D721Med (cell line): ENCODE measurements at regions not wholly inside any gene's neighbourhood (a gene's known extent, or its start where the extent isn't known, plus 50 kb on each side); places are given as distances from the start of the nearest gene placed in this dataset.

Source experiments
- DNase-seq: peaks from one replicate; pipeline ENCODE4 v3.0.0; 2011; ENCODE audit warnings: low spot score; ENCODE audit not compliant: insufficient read length
- FAIRE-seq: peaks from 2 replicates; lab custom pipeline; 2011; peaks lifted over from hg19 to GRCh38; lab: Jason Lieb, UNC
- CTCF ChIP-seq: IDR thresholded peaks from 2 replicates; pipeline ENCODE4 v1.5.1; 2012; ENCODE audit warnings: mild to moderate bottlenecking, control low read depth; ENCODE audit not compliant: insufficient read depth; ENCODE audit errors: missing control alignments

DNA sequence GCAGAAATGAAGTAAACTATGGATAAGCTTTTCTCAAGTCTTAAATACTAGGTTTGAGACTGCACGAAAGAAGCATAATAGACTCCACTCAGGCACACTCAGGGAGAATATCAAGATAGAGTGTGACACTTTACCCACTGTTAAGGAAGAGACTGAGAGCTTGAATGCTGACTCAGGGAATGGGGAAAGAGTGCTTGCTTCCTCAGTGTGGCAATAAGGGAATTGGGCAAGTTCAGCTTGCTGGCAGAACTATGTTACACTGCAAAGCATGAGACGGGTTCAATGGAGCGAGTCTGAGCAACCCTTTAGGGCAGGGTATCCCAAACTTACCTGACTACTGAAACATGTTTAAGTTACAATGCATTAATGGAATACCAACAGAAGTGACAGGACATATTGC is 237.7 kb upstream of the MEF2C start:
- DNase-seq (no peak), FAIRE-seq (no peak)
- no peak for TF ChIP-seq CTCF

DNA sequence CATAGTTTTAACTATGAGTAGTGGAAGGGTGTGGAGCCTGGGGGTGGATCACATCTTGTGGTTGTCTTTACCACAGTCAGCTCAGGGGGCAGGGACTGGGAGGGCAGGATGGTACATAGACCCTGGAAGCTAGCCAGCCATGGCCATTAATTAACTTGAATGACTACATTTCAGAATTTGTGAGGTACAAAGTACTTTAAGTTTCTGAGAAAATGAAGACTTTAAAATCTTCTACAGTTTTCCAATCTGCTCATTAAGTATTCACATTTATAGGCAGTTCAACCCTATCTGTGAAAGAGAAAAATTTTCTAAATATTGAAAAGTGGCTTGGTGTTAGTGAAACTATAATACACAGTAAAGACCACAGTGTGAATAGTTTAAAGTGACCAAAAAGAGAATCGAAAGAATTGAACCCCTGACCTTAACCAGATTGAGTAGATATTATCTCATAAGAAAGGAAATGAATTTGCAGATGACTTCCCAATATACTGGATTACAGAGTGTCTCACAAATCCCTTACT is 234.2 kb upstream of the MEF2C start:
- no peak for DNase-seq
- TF ChIP-seq CTCF = no peak
- FAIRE-seq = no peak

GRCh38 chr5:89110916-89111646 is 228.1 kb upstream of the MEF2C start:
- TF ChIP-seq CTCF = no peak
- FAIRE-seq (no peak), DNase-seq (no peak)

DNA sequence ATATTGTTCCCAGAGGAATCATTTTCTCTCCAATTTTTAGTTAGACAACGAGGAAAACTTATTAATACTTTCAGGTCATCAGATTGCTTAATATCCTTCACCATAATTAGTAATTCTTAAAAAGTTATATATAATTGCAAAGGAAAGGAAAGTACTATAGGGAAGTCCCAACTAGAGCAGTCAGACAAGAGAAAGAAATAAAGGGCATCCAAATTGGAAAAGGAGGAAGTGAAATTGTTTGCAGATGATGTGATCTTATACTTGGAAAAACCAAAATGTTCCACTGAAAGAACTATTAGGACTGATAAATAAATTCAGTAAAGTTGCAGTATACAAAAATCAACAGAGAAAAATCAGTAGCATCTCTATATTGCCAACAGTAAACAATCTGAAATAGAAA is 223.5 kb upstream of the MEF2C start:
- DNase-seq = no peak
- TF ChIP-seq CTCF = no peak
- FAIRE-seq = no peak

DNA sequence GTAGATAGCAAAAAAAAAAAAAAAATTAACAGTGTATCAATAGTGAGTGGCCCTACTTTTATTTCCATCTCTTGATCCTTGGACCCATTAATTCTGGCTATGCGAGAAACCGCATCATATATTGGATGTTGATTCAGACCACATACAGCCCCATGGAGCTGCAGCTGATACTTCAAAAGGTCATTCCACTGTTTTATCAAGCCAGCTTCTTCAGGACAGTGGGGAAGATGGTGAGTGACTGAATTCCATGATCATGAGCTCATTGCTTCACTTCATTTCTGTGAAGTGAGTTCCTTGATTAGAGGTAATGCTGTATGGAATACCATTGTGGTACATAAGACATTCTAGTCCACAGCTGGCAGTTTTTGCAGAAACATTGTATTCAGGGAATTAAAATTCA is 222.9 kb upstream of the MEF2C start:
- TF ChIP-seq CTCF = no peak
- FAIRE-seq (no peak), DNase-seq (no peak)

DNA sequence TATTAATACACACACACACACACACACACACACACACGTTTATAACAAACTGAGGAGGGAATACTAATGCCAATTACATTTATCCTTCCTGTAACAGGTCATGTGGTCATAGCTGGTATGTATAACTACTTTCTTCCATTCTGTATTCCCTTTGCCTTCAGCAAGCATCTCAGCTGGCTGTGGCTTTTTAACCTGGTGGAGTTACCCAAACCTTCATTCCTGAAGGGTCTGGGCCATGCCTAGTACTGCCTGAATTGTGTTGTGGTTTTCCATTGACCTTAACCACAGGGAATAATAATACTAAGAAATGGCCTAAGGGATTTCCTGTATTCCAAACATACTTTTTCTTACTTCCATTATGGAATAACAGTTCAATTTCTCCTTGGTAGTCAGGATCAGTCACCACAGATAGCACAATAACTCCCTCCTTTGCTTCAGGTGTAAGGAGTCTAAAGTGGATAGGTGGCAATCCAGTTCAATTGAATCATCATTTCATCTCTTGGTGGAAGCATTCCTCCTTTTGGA is 222.2 kb upstream of the MEF2C start:
- DNase-seq (no peak), FAIRE-seq (no peak)
- TF ChIP-seq CTCF = no peak

- DNase-seq (no peak), FAIRE-seq (no peak)
- TF ChIP-seq CTCF = no peak
Observed at GRCh38 chr5:89098199-89098756, 215.3 kb upstream of the MEF2C start.
